HepG2 (cell line): ENCODE measurements at regions not wholly inside any gene's neighbourhood (a gene's known extent, or its start where the extent isn't known, plus 50 kb on each side); places are given as distances from the start of the nearest gene placed in this dataset.

ENCODE experiments used
- ATAC-seq: fragments of 200-7000 bp; cut with Tn5 transposase; 3 replicates; pipeline ENCODE4 v1.9.1; 2020; ENCODE audit warnings: mild to moderate bottlenecking, moderate library complexity
- BruUV-seq: library from RNA; stranded (reverse); fragments of 400-500 nt; replicated peaks from 2 replicates; lab custom pipeline; 2021; lab: Mats Ljungman, UMichigan
- CTCF ChIA-PET: fragments of 300-600 bp; formaldehyde crosslinking; extraction: SDS; loops from one replicate; lab custom pipeline; 2021; ENCODE audit warnings: low total read pairs, inconsistent platforms, low intra/inter-chr PET ratio; lab: Yijun Ruan, JAX
- POLR2A ChIA-PET: fragments of 350-600 bp; sonication (Branson Sonifier 250); formaldehyde crosslinking; loops from one replicate; lab custom pipeline; 2020; ENCODE audit warnings: antibody characterized with exemption, inconsistent platforms; lab: Yijun Ruan, JAX
- DNase-seq: peaks from one replicate; pipeline ENCODE4 v3.0.0-alpha.2; 2015; ENCODE audit warnings: low spot score
- FAIRE-seq: peaks from 3 replicates; lab custom pipeline; 2011; peaks lifted over from hg19 to GRCh38; lab: Jason Lieb, UNC
- H2AFZ ChIP-seq: one replicate; pipeline ENCODE4 v1.6.1; 2011; ENCODE audit warnings: low read length, inconsistent platforms
- H3K27ac ChIP-seq: fragments of 300-600 bp; 3 replicates; pipeline ENCODE4 v1.8.0; 2011; ENCODE audit warnings: mixed run types, mild to moderate bottlenecking, mixed read lengths, low read length, inconsistent platforms; ENCODE audit not compliant: insufficient read depth; ENCODE audit errors: extremely low read length
- H3K27me3 ChIP-seq, 2 experiments: fragments of 200-600 bp in 1 of 2; 2 replicates in 1 of 2; 3 replicates in 1 of 2; pipeline versions ENCODE4 v1.6.0 to v1.8.0; 2011; ENCODE audit warnings: low read length in 2 of 2, mild to moderate bottlenecking in 2 of 2, moderate library complexity in 2 of 2, inconsistent platforms in 1 of 2; ENCODE audit not compliant: insufficient read depth in 2 of 2, control insufficient read depth in 1 of 2
- H3K36me3 ChIP-seq, 2 experiments: fragments of 200-600 bp in 1 of 2; replicated peaks in 1 of 2; 2 replicates in 1 of 2; 3 replicates in 1 of 2; pipeline versions ENCODE4 v1.5.1 to v1.8.0; 2011; ENCODE audit warnings: low read length in 2 of 2, inconsistent platforms in 1 of 2; ENCODE audit not compliant: insufficient read depth in 2 of 2, control insufficient read depth in 1 of 2
- H3K4me1 ChIP-seq: 2 replicates; pipeline ENCODE4 v1.5.1; 2012; ENCODE audit warnings: low read length, inconsistent platforms; ENCODE audit not compliant: insufficient read depth
- H3K4me2 ChIP-seq: 2 replicates; pipeline ENCODE4 v1.6.0; 2011; ENCODE audit warnings: low read depth, low read length, inconsistent platforms
- H3K4me3 ChIP-seq, 3 experiments: fragments of 200-600 bp in 1 of 3; sonication (generic), shearing (Covaris generic) in 1 of 3; replicated peaks in 1 of 3; 2 replicates each; pipeline ENCODE4 v1.5.1; 2011 to 2016; ENCODE audit warnings: low read length in 3 of 3, inconsistent platforms in 2 of 3, low read depth in 2 of 3, mild to moderate bottlenecking in 2 of 3, control low read depth in 1 of 3, mixed read lengths in 1 of 3; ENCODE audit not compliant: insufficient read depth in 1 of 3
- H3K79me2 ChIP-seq: one replicate; pipeline ENCODE4 v1.6.1; 2011; ENCODE audit warnings: low read length, inconsistent platforms; ENCODE audit not compliant: insufficient read depth
- H3K9ac ChIP-seq: 2 replicates; pipeline ENCODE4 v1.6.0; 2011; ENCODE audit warnings: mild to moderate bottlenecking, low read depth, low read length, inconsistent platforms; ENCODE audit not compliant: insufficient read depth
- H3K9me3 ChIP-seq: 2 replicates; pipeline ENCODE4 v1.5.1; 2012; ENCODE audit warnings: mild to moderate bottlenecking, low read length
- H4K20me1 ChIP-seq: 2 replicates; pipeline ENCODE4 v1.6.0; 2011; ENCODE audit warnings: inconsistent platforms, mild to moderate bottlenecking, low read length, moderate library complexity; ENCODE audit not compliant: insufficient read depth
- GTF3A ChIP-seq: sonication (generic); formaldehyde crosslinking; conservative IDR thresholded peaks from 2 replicates; pipeline ENCODE4 v1.4.0; 2020; ENCODE audit warnings: mild to moderate bottlenecking, missing genetic modification reagents
- HDAC1 ChIP-seq: sonication (generic); formaldehyde crosslinking; IDR thresholded peaks from 2 replicates; pipeline ENCODE4 v1.5.1; 2020; ENCODE audit warnings: mild to moderate bottlenecking, missing genetic modification reagents
- HNRNPUL1 ChIP-seq: fragments of 200-400 bp; formaldehyde crosslinking; IDR thresholded peaks from 2 replicates; pipeline ENCODE4 v1.6.1; 2017; ENCODE audit warnings: low read depth, mild to moderate bottlenecking, low read length, moderate library complexity
- JDP2 ChIP-seq: sonication (generic); formaldehyde crosslinking; IDR thresholded peaks from 2 replicates; pipeline ENCODE4 v1.8.1; 2022; ENCODE audit warnings: missing genetic modification reagents, borderline replicate concordance
- KDM4B ChIP-seq: sonication (generic); formaldehyde crosslinking; IDR thresholded peaks from 2 replicates; pipeline ENCODE4 v1.4.0; 2020; ENCODE audit warnings: missing genetic modification reagents
- KLF11 ChIP-seq: IDR thresholded peaks from 2 replicates; pipeline ENCODE4 v1.6.1; 2016; ENCODE audit warnings: missing compliant biosample characterization
- NFIC ChIP-seq: IDR thresholded peaks from 2 replicates; pipeline ENCODE4 v1.6.1; 2012; ENCODE audit warnings: mild to moderate bottlenecking, low read length, inconsistent platforms
- NKX3-1 ChIP-seq: sonication (generic); formaldehyde crosslinking; IDR thresholded peaks from 2 replicates; pipeline ENCODE4 v1.5.0; 2020; ENCODE audit warnings: missing genetic modification reagents
- RELA ChIP-seq: sonication (generic); formaldehyde crosslinking; IDR thresholded peaks from 2 replicates; pipeline ENCODE4 v1.4.0; 2020; ENCODE audit warnings: missing genetic modification reagents
- RFX3 ChIP-seq: IDR thresholded peaks from 2 replicates; pipeline ENCODE4 v1.6.1; 2016; ENCODE audit warnings: missing biosample characterization, missing genetic modification reagents
- SP140L ChIP-seq: sonication (generic); formaldehyde crosslinking; IDR thresholded peaks from 2 replicates; pipeline ENCODE4 v1.4.0; 2020; ENCODE audit warnings: missing genetic modification reagents, borderline replicate concordance
- TARDBP ChIP-seq: sonication (generic); formaldehyde crosslinking; IDR thresholded peaks from 2 replicates; pipeline ENCODE4 v1.8.0; 2022; ENCODE audit warnings: mild to moderate bottlenecking, missing genetic modification reagents
- ZBTB21 ChIP-seq: sonication (generic); formaldehyde crosslinking; IDR thresholded peaks from 2 replicates; pipeline ENCODE4 v1.4.0; 2020; ENCODE audit warnings: missing genetic modification reagents
- ZFP36L2 ChIP-seq: sonication (generic); formaldehyde crosslinking; IDR thresholded peaks from 2 replicates; pipeline ENCODE4 v1.4.0; 2020; ENCODE audit warnings: missing genetic modification reagents
- ZNF496 ChIP-seq: sonication (generic); formaldehyde crosslinking; IDR thresholded peaks from 2 replicates; pipeline ENCODE4 v1.8.1; 2023; ENCODE audit warnings: mild to moderate bottlenecking, moderate library complexity, missing genetic modification reagents; ENCODE audit not compliant: insufficient replicate concordance
- ZNF780A ChIP-seq: sonication (generic); formaldehyde crosslinking; IDR thresholded peaks from 2 replicates; pipeline ENCODE4 v1.8.0; 2022; ENCODE audit warnings: mild to moderate bottlenecking, missing genetic modification reagents, moderate library complexity
- ZSCAN20 ChIP-seq: sonication (generic); formaldehyde crosslinking; IDR thresholded peaks from 2 replicates; pipeline ENCODE4 v1.4.0; 2020; ENCODE audit warnings: missing genetic modification reagents, mild to moderate bottlenecking, borderline replicate concordance
- WGBS: methylation state at CpG from one replicate; pipeline ENCODE4 v1.1.6; 2017; ENCODE audit warnings: low lambda C conversion rate; 5-methylcytosine and 5-hydroxymethylcytosine counted together
- in situ Hi-C: cut with HindIII; loops from 2 replicates; pipeline ENCODE4 v1.10.0; 2017; ENCODE audit warnings: low pct_unique_long_range_greater_than_20kb; ENCODE audit not compliant: extremely low pct_ligation_motif_present
- intact Hi-C: fragments of 100-400 bp; cut with micrococcal nuclease; formaldehyde crosslinking; loops from one replicate; pipeline ENCODE4 v1.10.0; 2022; ENCODE audit not compliant: unreplicated experiment
- TF ChIP-seq, protein P1 (sequence below): sonication (generic); formaldehyde crosslinking; IDR thresholded peaks from 2 replicates; pipeline ENCODE4 v1.8.0; 2022; ENCODE audit warnings: low read depth, missing genetic modification reagents
- TF ChIP-seq, protein P2 (sequence below): sonication (generic); formaldehyde crosslinking; IDR thresholded peaks from 2 replicates; pipeline ENCODE4 v1.5.1; 2020; ENCODE audit warnings: missing genetic modification reagents, mild to moderate bottlenecking, borderline replicate concordance

GRCh38 chr6:84908304-84908904 is 144.0 kb upstream of the TBX18 start:
- Histone ChIP-seq H3K79me2 (no peaks in the 10 kb centered on the region), H3K9ac (no peak overlapping the region), H3K4me1 (peaks cover 14% of the 10 kb centered on the region), H3K4me2 (no peak overlapping the region), H2AFZ (no peak overlapping the region), H3K27ac (no peak overlapping the region), H4K20me1 (no peaks in the 10 kb centered on the region), H3K36me3 (no peaks in the 10 kb centered on the region), H3K27me3 (no peaks in the 10 kb centered on the region), H3K4me3 (no peak overlapping the region), H3K9me3 (no peaks in the 10 kb centered on the region)
- ChIA-PET POLR2A (no interaction called here), CTCF (no interaction called here)
- BruUV-seq, result no TSS peak
- intact Hi-C loops (no loop called here), in situ Hi-C loops (no loop called here)
- FAIRE-seq (no peak), ATAC-seq (no peak), DNase-seq (no peak)
- whole genome bisulfite sequencing, result 0% methylated on average over 3 of the region's 3 CpGs
- no peak for TF ChIP-seq RFX3 (CRISPR knock-in tag)
- TF ChIP-seq GTF3A (CRISPR knock-in tag), result no peak
- TF ChIP-seq ZSCAN20, result no peak
- no peak for TF ChIP-seq ZBTB21 (CRISPR knock-in tag)
- TF ChIP-seq RELA (CRISPR knock-in tag), result no peak
- TF ChIP-seq NFIC, result no peak
- no peak for TF ChIP-seq NKX3-1 (CRISPR knock-in tag)
- no peak for TF ChIP-seq JDP2 (CRISPR knock-in tag)
- TF ChIP-seq ZNF496 (CRISPR knock-in tag), result no peak
- no peak for TF ChIP-seq ZFP36L2 (CRISPR knock-in tag)
- TF ChIP-seq ZNF780A (CRISPR knock-in tag), result no peak

DNA sequence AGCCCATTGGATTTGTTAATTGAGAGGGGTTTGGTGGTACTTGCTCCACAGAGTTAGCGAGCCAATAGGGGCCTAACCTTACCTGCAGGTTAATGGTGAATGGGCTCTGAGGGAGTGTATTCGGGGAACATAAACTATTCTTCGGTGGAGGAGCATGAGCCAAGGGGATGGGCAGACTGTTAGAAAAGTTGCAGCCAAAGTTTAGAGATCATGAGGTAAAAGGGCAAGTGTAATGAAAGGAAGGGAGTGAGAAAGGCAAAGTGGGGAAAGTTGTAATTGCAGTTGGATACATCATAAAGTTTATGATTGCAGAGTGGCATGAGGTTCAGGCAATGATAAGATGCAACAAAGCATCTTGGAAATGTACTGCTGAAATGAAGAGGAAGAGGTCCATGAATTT is 142.1 kb upstream of the TBX18 start:
- ChIA-PET POLR2A (no interaction called here), CTCF (no interaction called here)
- FAIRE-seq (no peak), DNase-seq (no peak), ATAC-seq (no peak)
- Histone ChIP-seq H3K4me3 (no peak overlapping the region), H3K9me3 (no peaks in the 10 kb centered on the region), H3K27ac (no peak overlapping the region), H4K20me1 (no peaks in the 10 kb centered on the region), H3K9ac (no peak overlapping the region), H3K27me3 (no peaks in the 10 kb centered on the region), H2AFZ (no peak overlapping the region), H3K4me1 (peaks cover 10% of the 10 kb centered on the region), H3K4me2 (no peak overlapping the region), H3K36me3 (no peaks in the 10 kb centered on the region), H3K79me2 (no peaks in the 10 kb centered on the region)
- no TSS peak for BruUV-seq
- 3% methylated on average over 3 of the region's 3 CpGs for WGBS
- intact Hi-C loops (no loop called here), in situ Hi-C loops (no loop called here)
- TF ChIP-seq SP140L (CRISPR knock-in tag), result no peak
- TF ChIP-seq HNRNPUL1, result no peak
- no peak for TF ChIP-seq HDAC1 (CRISPR knock-in tag)
- TF ChIP-seq KLF11 (CRISPR knock-in tag), result no peak
- TF ChIP-seq, protein P1, sequence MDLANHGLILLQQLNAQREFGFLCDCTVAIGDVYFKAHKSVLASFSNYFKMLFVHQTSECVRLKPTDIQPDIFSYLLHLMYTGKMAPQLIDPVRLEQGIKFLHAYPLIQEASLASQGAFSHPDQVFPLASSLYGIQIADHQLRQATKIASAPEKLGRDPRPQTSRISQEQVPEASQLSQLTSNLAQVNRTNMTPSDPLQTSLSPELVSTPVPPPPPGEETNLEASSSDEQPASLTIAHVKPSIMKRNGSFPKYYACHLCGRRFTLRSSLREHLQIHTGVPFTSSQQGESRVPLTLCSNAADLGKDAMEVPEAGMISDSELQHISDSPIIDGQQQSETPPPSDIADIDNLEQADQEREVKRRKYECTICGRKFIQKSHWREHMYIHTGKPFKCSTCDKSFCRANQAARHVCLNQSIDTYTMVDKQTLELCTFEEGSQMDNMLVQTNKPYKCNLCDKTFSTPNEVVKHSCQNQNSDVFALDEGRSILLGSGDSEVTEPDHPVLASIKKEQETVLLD (CRISPR knock-in tag), result no peak
- TF ChIP-seq, protein P2, sequence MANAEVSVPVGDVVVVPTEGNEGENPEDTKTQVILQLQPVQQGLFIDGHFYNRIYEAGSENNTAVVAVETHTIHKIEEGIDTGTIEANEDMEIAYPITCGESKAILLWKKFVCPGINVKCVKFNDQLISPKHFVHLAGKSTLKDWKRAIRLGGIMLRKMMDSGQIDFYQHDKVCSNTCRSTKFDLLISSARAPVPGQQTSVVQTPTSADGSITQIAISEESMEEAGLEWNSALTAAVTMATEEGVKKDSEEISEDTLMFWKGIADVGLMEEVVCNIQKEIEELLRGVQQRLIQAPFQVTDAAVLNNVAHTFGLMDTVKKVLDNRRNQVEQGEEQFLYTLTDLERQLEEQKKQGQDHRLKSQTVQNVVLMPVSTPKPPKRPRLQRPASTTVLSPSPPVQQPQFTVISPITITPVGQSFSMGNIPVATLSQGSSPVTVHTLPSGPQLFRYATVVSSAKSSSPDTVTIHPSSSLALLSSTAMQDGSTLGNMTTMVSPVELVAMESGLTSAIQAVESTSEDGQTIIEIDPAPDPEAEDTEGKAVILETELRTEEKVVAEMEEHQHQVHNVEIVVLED (CRISPR knock-in tag), result no peak
- TF ChIP-seq KDM4B (CRISPR knock-in tag), result no peak
- TF ChIP-seq TARDBP (CRISPR knock-in tag), result no peak
